Ascending aorta (tissue), 2 donors: ENCODE measurements at regions not wholly inside any gene's neighbourhood (a gene's known extent, or its start where the extent isn't known, plus 50 kb on each side); places are given as distances from the start of the nearest gene placed in this dataset.

Source experiments
- DNase-seq, 2 donors: peaks; one replicate each; pipeline ENCODE4 v3.0.0-alpha.2; 2019; ENCODE audit warnings: low spot score in 2 of 2
- H3K27ac ChIP-seq, 2 donors: fragments of 200-600 bp; sonication (generic); one replicate each; pipeline ENCODE4 v1.5.1; 2016 to 2017; ENCODE audit warnings: mild to moderate bottlenecking in 1 of 2
- H3K27me3 ChIP-seq: fragments of 200-600 bp; sonication (generic); one replicate; pipeline ENCODE4 v1.5.1; 2017
- H3K36me3 ChIP-seq, 2 donors: fragments of 200-600 bp; sonication (generic); one replicate each; pipeline ENCODE4 v1.5.1; 2016
- H3K4me1 ChIP-seq, 2 donors: fragments of 200-600 bp; sonication (generic); one replicate each; pipeline ENCODE4 v1.5.1; 2016 to 2017; ENCODE audit warnings: mild to moderate bottlenecking in 1 of 2
- H3K4me3 ChIP-seq, 2 donors: fragments of 200-600 bp; sonication (generic); one replicate each; pipeline ENCODE4 v1.5.1; 2016 to 2017; ENCODE audit warnings: mild to moderate bottlenecking in 1 of 2
- H3K9me3 ChIP-seq, 2 donors: fragments of 200-600 bp; sonication (generic); one replicate each; pipeline ENCODE4 v1.5.1; 2016
- intact Hi-C: fragments of 100-400 bp; cut with DNase I; formaldehyde crosslinking; loops from one replicate; pipeline ENCODE4 v1.15.1; 2023
- TF ChIP-seq, protein P1 (sequence below), 3 experiments: fragments of 200-600 bp in 2 of 3; fragments of 450-650 bp in 1 of 3; sonication (generic) in 2 of 3; IDR thresholded peaks; one replicate each; pipeline ENCODE4 v1.5.1; 2016 to 2019; ENCODE audit warnings: antibody characterized with exemption in 3 of 3, mild to moderate bottlenecking in 1 of 3, moderate library complexity in 1 of 3

DNA sequence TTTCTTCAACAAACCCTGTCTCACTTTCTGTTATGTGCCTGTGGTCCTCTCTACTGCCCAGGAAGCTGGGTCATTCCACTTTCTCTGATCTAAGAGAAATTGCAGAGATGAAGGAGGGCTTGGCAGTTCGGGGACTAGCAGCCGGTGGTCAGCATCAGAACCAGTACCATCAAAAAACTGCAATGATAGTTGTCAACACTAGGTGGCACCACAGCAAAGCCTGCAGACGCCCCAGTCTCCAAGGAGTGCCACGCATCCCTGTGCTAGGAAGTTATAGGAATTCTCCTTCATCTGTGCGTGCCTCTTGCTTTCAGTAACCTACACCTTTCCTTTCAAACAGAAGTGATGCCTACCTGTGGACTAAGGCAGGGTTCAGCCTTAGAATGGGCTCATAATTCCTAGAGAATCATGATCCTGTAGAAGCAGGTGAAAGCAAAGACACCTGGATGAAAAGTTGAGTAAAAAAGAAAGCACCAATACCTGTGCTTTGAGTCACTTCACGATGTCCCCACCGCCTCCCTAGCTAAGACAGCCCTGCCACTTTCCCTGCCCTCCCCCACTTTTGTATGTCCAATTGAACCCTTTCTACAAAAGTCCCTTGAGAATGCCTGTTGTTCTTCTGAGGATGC lies 129.2 kb downstream of the ADAMTS1 start:
- Histone ChIP-seq H3K36me3 (no peaks in the 10 kb centered on the region), H3K4me3 (no peak overlapping the region), H3K9me3 (no peaks in the 10 kb centered on the region), H3K4me1 (no peaks in the 10 kb centered on the region), H3K27me3 (no peaks in the 10 kb centered on the region), H3K27ac (no peak overlapping the region)
- DNase-seq: no peak
- intact Hi-C loops: loop anchor here (5.0 kb wide), 1 partner anchor 834 kb away; no protein-coding TSS in a partner anchor
- TF ChIP-seq, protein P1, sequence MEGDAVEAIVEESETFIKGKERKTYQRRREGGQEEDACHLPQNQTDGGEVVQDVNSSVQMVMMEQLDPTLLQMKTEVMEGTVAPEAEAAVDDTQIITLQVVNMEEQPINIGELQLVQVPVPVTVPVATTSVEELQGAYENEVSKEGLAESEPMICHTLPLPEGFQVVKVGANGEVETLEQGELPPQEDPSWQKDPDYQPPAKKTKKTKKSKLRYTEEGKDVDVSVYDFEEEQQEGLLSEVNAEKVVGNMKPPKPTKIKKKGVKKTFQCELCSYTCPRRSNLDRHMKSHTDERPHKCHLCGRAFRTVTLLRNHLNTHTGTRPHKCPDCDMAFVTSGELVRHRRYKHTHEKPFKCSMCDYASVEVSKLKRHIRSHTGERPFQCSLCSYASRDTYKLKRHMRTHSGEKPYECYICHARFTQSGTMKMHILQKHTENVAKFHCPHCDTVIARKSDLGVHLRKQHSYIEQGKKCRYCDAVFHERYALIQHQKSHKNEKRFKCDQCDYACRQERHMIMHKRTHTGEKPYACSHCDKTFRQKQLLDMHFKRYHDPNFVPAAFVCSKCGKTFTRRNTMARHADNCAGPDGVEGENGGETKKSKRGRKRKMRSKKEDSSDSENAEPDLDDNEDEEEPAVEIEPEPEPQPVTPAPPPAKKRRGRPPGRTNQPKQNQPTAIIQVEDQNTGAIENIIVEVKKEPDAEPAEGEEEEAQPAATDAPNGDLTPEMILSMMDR (IDR thresholded peaks at IDR 0.05): peak in 2 of 3 experiments; percentile 63 to 79

DNA sequence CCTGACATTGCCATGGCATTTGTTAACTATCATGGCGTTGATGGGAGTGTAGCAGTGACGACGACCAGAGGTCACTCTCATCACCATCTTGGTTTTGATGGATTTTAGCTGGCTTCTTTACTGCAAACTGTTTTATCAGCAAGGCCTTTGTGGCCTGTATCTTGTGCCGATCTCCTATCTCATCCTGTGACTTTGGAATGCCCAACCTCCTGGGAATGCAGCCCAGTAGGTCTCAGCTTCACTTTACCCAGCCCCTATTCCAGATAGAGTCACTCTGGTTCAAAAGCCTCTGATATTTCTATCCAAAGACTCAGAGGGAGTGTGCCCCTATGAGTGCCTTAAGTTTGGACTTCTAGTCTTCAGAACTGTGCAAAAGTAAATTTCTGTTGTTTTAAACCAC lies 130.1 kb downstream of the ADAMTS1 start:
- no peak overlapping the region for H3K4me3 ChIP-seq
- H3K36me3 ChIP-seq: no peaks in the 10 kb centered on the region
- no peaks in the 10 kb centered on the region for H3K9me3 ChIP-seq
- TF ChIP-seq, protein P1 (IDR thresholded peaks at IDR 0.05): no peak
- DNase-seq: no peak
- no peaks in the 10 kb centered on the region for H3K27me3 ChIP-seq
- no peaks in the 10 kb centered on the region for H3K4me1 ChIP-seq
- H3K27ac ChIP-seq: no peak overlapping the region
- intact Hi-C loops: loop anchor here (5.0 kb wide), 1 partner anchor 833 kb away; no protein-coding TSS in a partner anchor

DNA sequence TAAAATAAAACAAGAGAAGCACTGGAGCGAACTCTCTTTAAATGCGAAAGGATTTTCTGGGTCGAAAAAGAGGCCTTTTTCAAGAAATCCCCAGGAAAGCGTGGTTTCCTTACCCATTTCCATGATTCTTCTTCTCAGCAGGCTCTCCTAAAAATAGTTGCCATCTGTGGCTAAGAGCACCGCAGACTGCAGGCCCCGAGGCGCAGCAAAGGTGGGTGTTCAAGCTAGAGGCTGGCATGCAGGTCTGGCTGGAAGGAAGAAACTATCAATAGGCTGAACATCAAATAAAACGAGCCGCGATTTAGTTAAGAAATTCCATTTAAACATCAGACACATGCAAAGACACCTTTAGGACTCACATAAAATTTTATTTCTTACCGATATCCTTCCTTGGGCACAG lies 135.1 kb downstream of the ADAMTS1 start:
- Histone ChIP-seq H3K4me3 (no peak overlapping the region), H3K27ac (no peak overlapping the region), H3K27me3 (no peaks in the 10 kb centered on the region), H3K4me1 (no peaks in the 10 kb centered on the region), H3K9me3 (no peaks in the 10 kb centered on the region), H3K36me3 (no peaks in the 10 kb centered on the region)
- DNase-seq: no peak
- TF ChIP-seq, protein P1 (IDR thresholded peaks at IDR 0.05): no peak
- intact Hi-C loops: no loop called here

DNA sequence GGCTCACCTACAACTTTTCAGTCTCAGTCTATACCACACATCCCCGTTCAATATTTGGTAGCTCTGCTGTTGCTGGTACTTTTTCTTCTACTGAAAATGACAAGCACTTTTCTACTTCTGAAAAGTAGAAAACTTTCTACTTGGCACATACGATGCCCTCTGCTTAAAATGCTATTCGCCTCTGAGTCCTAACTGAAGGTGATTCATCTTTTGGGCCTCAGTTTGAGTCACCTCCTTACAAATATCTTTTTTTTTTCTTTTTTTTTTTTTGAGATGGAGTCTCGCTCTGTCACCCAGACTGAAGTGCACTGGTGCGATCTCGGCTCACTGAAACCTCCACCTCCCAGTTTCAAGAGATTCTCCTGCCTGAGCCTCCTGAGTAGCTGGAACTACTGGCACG lies 136.0 kb upstream of the CYYR1 start:
- Histone ChIP-seq H3K27me3 (no peaks in the 10 kb centered on the region), H3K9me3 (no peaks in the 10 kb centered on the region), H3K4me1 (no peaks in the 10 kb centered on the region), H3K4me3 (no peak overlapping the region), H3K27ac (no peak overlapping the region), H3K36me3 (no peaks in the 10 kb centered on the region)
- intact Hi-C loops: no loop called here
- no peak for DNase-seq
- TF ChIP-seq, protein P1 (IDR thresholded peaks at IDR 0.05): no peak

DNA sequence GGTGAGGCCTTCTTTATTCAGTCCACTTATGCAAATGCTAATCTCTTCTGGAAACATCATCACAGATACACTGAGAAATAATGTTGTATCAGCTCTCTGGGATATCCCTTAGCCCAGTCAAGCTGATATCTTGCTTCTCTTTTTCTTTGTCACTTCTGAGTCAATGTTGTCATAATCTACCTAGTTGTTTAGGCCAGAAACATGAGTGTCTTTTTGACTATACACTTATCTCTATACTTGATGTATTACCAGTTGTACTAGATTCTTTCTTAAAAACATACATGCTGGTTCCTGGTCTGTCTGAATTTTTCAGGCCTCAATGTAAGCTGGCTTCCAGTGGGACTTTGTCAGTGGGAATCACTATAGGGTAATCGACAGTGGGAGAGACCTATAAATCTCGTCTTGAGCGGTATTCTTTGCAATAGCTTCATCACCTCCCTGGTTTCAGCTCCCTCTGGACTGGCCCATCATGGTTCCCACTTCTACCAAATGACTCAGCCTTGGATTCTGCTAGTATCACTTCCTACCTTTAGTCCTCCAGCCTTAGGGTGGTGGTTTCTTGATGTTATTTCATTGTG lies 135.2 kb upstream of the CYYR1 start:
- H3K27me3 ChIP-seq: no peaks in the 10 kb centered on the region
- H3K27ac ChIP-seq: no peak overlapping the region
- TF ChIP-seq, protein P1 (IDR thresholded peaks at IDR 0.05): no peak
- no peak for DNase-seq
- no peaks in the 10 kb centered on the region for H3K9me3 ChIP-seq
- no peaks in the 10 kb centered on the region for H3K4me1 ChIP-seq
- intact Hi-C loops: no loop called here
- H3K4me3 ChIP-seq: no peak overlapping the region
- no peaks in the 10 kb centered on the region for H3K36me3 ChIP-seq
